DOHH2 (cell line): ENCODE measurements at regions not wholly inside any gene's neighbourhood (a gene's known extent, or its start where the extent isn't known, plus 50 kb on each side); places are given as distances from the start of the nearest gene placed in this dataset.

Experiments
- H3F3A ChIP-seq: fragments of 200-600 bp; sonication (generic), shearing (Covaris generic); 2 replicates; pipeline ENCODE4 v1.6.0; 2016; ENCODE audit warnings: antibody characterized with exemption, mild to moderate bottlenecking; ENCODE audit not compliant: control insufficient read depth, insufficient read depth
- H3K27ac ChIP-seq: fragments of 200-600 bp; sonication (generic); 2 replicates; pipeline ENCODE4 v1.5.1; 2014; ENCODE audit warnings: low read depth, mild to moderate bottlenecking, low read length, moderate library complexity
- H3K27me3 ChIP-seq: fragments of 200-600 bp; sonication (generic); 2 replicates; pipeline ENCODE4 v1.6.1; 2014; ENCODE audit warnings: mild to moderate bottlenecking, low read length, mixed read lengths; ENCODE audit not compliant: control insufficient read depth
- H3K36me3 ChIP-seq: fragments of 200-600 bp; sonication (generic); 2 replicates; pipeline ENCODE4 v1.6.1; 2014; ENCODE audit warnings: mild to moderate bottlenecking, low read length, moderate library complexity, mixed read lengths; ENCODE audit not compliant: control insufficient read depth
- H3K4me1 ChIP-seq: fragments of 200-600 bp; sonication (generic); 2 replicates; pipeline ENCODE4 v1.6.1; 2014; ENCODE audit warnings: mild to moderate bottlenecking, low read length, mixed read lengths; ENCODE audit not compliant: control insufficient read depth
- H3K4me2 ChIP-seq: fragments of 200-600 bp; sonication (generic); 2 replicates; pipeline ENCODE4 v1.6.0; 2014; ENCODE audit warnings: mild to moderate bottlenecking, low read length, moderate library complexity
- H3K4me3 ChIP-seq: fragments of 200-600 bp; sonication (generic); 2 replicates; pipeline ENCODE4 v1.5.1; 2014; ENCODE audit warnings: mild to moderate bottlenecking, low read length, mixed read lengths
- H3K79me2 ChIP-seq: fragments of 200-600 bp; sonication (generic); 2 replicates; pipeline ENCODE4 v1.6.1; 2014; ENCODE audit warnings: mild to moderate bottlenecking, low read length, mixed read lengths; ENCODE audit not compliant: control insufficient read depth
- H3K9me2 ChIP-seq: fragments of 200-600 bp; sonication (generic); replicated peaks from 2 replicates; pipeline ENCODE4 v1.6.1; 2014; ENCODE audit warnings: mild to moderate bottlenecking, low read length, mixed read lengths; ENCODE audit not compliant: control insufficient read depth
- H3K9me3 ChIP-seq: fragments of 200-600 bp; sonication (generic); 2 replicates; pipeline ENCODE4 v1.6.1; 2014; ENCODE audit warnings: antibody characterized with exemption, low read length, mixed read lengths; ENCODE audit not compliant: control insufficient read depth, insufficient read depth
- H4K20me1 ChIP-seq: fragments of 200-600 bp; sonication (generic); 2 replicates; pipeline ENCODE4 v1.6.0; 2014; ENCODE audit warnings: low read depth, mild to moderate bottlenecking, antibody characterized with exemption, low read length, moderate library complexity; ENCODE audit not compliant: control insufficient read depth, insufficient read depth
- CTCF ChIP-seq: fragments of 200-600 bp; sonication (generic); IDR thresholded peaks from one replicate; pipeline ENCODE4 v1.5.1; 2014; ENCODE audit warnings: antibody characterized with exemption, mild to moderate bottlenecking, low read depth, low read length; ENCODE audit not compliant: poor library complexity, severe bottlenecking
- EZH2phosphoT487 ChIP-seq: fragments of 200-600 bp; sonication (generic); IDR thresholded peaks from 2 replicates; pipeline ENCODE4 v1.6.1; 2017; ENCODE audit warnings: borderline replicate concordance, mild to moderate bottlenecking, antibody characterized with exemption, low read length, moderate library complexity, mixed read lengths

- no peaks in the 10 kb centered on the region for H3K9me3 ChIP-seq
- H4K20me1 ChIP-seq, result no peaks in the 10 kb centered on the region
- H3K4me1 ChIP-seq, result no peaks in the 10 kb centered on the region
- TF ChIP-seq EZH2phosphoT487, result no peak
- no peak for TF ChIP-seq CTCF
- no peak overlapping the region for H3K27ac ChIP-seq
- no peak overlapping the region for H3K4me2 ChIP-seq
- no peaks in the 10 kb centered on the region for H3K79me2 ChIP-seq
- no peaks in the 10 kb centered on the region for H3F3A ChIP-seq
- H3K27me3 ChIP-seq, result no peaks in the 10 kb centered on the region
- no peaks in the 10 kb centered on the region for H3K36me3 ChIP-seq
- H3K4me3 ChIP-seq, result no peak overlapping the region
- no peaks in the 10 kb centered on the region for H3K9me2 ChIP-seq
Observed at GRCh38 chr1:79388694-79389361, 382.3 kb upstream of the ADGRL4 start.

- H3K9me2 ChIP-seq, result no peaks in the 10 kb centered on the region
- H3K36me3 ChIP-seq, result no peaks in the 10 kb centered on the region
- H3K79me2 ChIP-seq, result no peaks in the 10 kb centered on the region
- H3K4me1 ChIP-seq, result no peaks in the 10 kb centered on the region
- H3K4me3 ChIP-seq, result no peak overlapping the region
- H3F3A ChIP-seq, result no peaks in the 10 kb centered on the region
- H3K27me3 ChIP-seq, result no peaks in the 10 kb centered on the region
- no peak for TF ChIP-seq EZH2phosphoT487
- TF ChIP-seq CTCF, result no peak
- H3K9me3 ChIP-seq, result no peaks in the 10 kb centered on the region
- H3K4me2 ChIP-seq, result no peak overlapping the region
- no peak overlapping the region for H3K27ac ChIP-seq
- no peaks in the 10 kb centered on the region for H4K20me1 ChIP-seq
Observed at GRCh38 chr1:79386730-79387129, 380.2 kb upstream of the ADGRL4 start.

GRCh38 chr1:79380078-79380477 is 373.5 kb upstream of the ADGRL4 start:
- Histone ChIP-seq H3K79me2 (no peaks in the 10 kb centered on the region), H3K4me1 (no peaks in the 10 kb centered on the region), H3K27ac (no peak overlapping the region), H3K4me3 (no peak overlapping the region), H3F3A (no peaks in the 10 kb centered on the region), H3K9me3 (no peaks in the 10 kb centered on the region), H4K20me1 (no peaks in the 10 kb centered on the region), H3K36me3 (no peaks in the 10 kb centered on the region), H3K4me2 (no peak overlapping the region), H3K27me3 (no peaks in the 10 kb centered on the region), H3K9me2 (no peaks in the 10 kb centered on the region)
- TF ChIP-seq EZH2phosphoT487 (no peak), CTCF (no peak)

GRCh38 chr1:79376106-79376505 is 369.6 kb upstream of the ADGRL4 start:
- Histone ChIP-seq H4K20me1 (no peaks in the 10 kb centered on the region), H3K27me3 (no peaks in the 10 kb centered on the region), H3K27ac (no peak overlapping the region), H3K9me2 (no peaks in the 10 kb centered on the region), H3K9me3 (no peaks in the 10 kb centered on the region), H3K4me3 (no peak overlapping the region), H3K36me3 (no peaks in the 10 kb centered on the region), H3K79me2 (no peaks in the 10 kb centered on the region), H3K4me2 (no peak overlapping the region), H3K4me1 (no peaks in the 10 kb centered on the region), H3F3A (no peaks in the 10 kb centered on the region)
- TF ChIP-seq EZH2phosphoT487, result no peak
- TF ChIP-seq CTCF, result no peak
